Pancreas (tissue), 10 donors: ENCODE measurements at regions not wholly inside any gene's neighbourhood (a gene's known extent, or its start where the extent isn't known, plus 50 kb on each side); places are given as distances from the start of the nearest gene placed in this dataset.

ENCODE experiments used
- ATAC-seq, 4 donors: fragments of 200-7000 bp; cut with Tn5 transposase; one replicate each; pipeline versions ENCODE4 v1.8.0 to v1.9.1; 2020; ENCODE audit warnings: mild to moderate bottlenecking in 4 of 4, moderate library complexity in 4 of 4
- DNase-seq, 6 donors: peaks; one replicate each; pipeline ENCODE4 v3.0.0-alpha.2; 2020
- FAIRE-seq: peaks from 2 replicates; lab custom pipeline; 2012; peaks lifted over from hg19 to GRCh38; lab: Jason Lieb, UNC
- H3K27ac ChIP-seq, 4 donors: fragments of 200-600 bp; sonication (generic); 1 replicate in 3 of 4; 2 replicates in 1 of 4; pipeline versions ENCODE4 v1.5.0 to v1.8.0; 2020
- H3K27me3 ChIP-seq, 4 donors: fragments of 200-600 bp; one replicate each; pipeline ENCODE4 v1.8.0; 2021
- H3K36me3 ChIP-seq, 3 donors: fragments of 200-600 bp; sonication (generic) in 1 of 3; one replicate each; pipeline versions ENCODE4 v1.5.0 to v1.8.0; 2020 to 2021
- H3K4me1 ChIP-seq, 3 donors: fragments of 200-600 bp; one replicate each; pipeline ENCODE4 v1.8.0; 2021
- H3K4me3 ChIP-seq, 4 donors: fragments of 200-600 bp; sonication (generic) in 2 of 4; one replicate each; pipeline versions ENCODE4 v1.5.0 to v1.8.0; 2020 to 2021
- H3K9me3 ChIP-seq, 4 donors: fragments of 200-600 bp; one replicate each; pipeline ENCODE4 v1.8.0; 2021
- CTCF ChIP-seq, 4 donors: fragments of 200-600 bp; sonication (generic) in 3 of 4; IDR thresholded peaks; one replicate each; pipeline versions ENCODE4 v1.5.0 to v1.8.0; 2021; ENCODE audit warnings: antibody characterized with exemption in 4 of 4
- WGBS, 2 donors: extraction: QIAGEN DNeasy Blood & Tissue Kit; methylation state at CpG; one replicate each; pipeline ENCODE4 v1.1.7; 2013; 5-methylcytosine and 5-hydroxymethylcytosine counted together
- intact Hi-C, 3 donors: fragments of 100-400 bp; cut with DNase I; formaldehyde crosslinking; loops; one replicate each; pipeline versions ENCODE4 v1.11.1 to v1.14.2; 2022
- donor health status: healthy with polysubstance abuse.
- donor health status: DM: no; HTN: no; CAD: no; lungs with moderate emphysema.
- donor health status: DM: no; HTN: no; CAD: no.
- donor health status: control.
- donor health status: control.
- donor health status: Bipolar disorder and iron deficiency.
- donor health status: DM: yes; HTN: yes; CAD: no.
- donor health status: DM: no; HTN: no; CAD: no.
- donor health status: DM: no; HTN: no; CAD: no.
- donor health status: DM: yes; HTN: yes; CAD: no.

GRCh38 chr2:2621855-2622254 lies 290.8 kb upstream of the MYT1L start:
- no peak for FAIRE-seq

GRCh38 chr2:2620604-2621003 lies 289.5 kb upstream of the MYT1L start:
- no peaks in the 10 kb centered on the region for H3K36me3 ChIP-seq
- no peak for TF ChIP-seq CTCF (IDR thresholded peaks at IDR 0.05)
- intact Hi-C loops, result no loop called here
- H3K27ac ChIP-seq, result no peak overlapping the region
- 49 to 71% methylated on average over 7 of the region's 7 CpGs for WGBS, 2 donors
- DNase-seq (no peak), ATAC-seq (no peak), FAIRE-seq (no peak)
- no peaks in the 10 kb centered on the region for H3K4me1 ChIP-seq
- H3K4me3 ChIP-seq, result no peak overlapping the region
- no peaks in the 10 kb centered on the region for H3K9me3 ChIP-seq
- no peaks in the 10 kb centered on the region for H3K27me3 ChIP-seq

More at GRCh38 chr2:2621855-2622254, 290.8 kb upstream of the MYT1L start:
- Histone ChIP-seq H3K36me3 (no peaks in the 10 kb centered on the region), H3K27ac (no peak overlapping the region), H3K9me3 (no peaks in the 10 kb centered on the region), H3K4me1 (no peaks in the 10 kb centered on the region), H3K4me3 (no peak overlapping the region), H3K27me3 (no peaks in the 10 kb centered on the region)
- peak in 1 of 4 donors; percentile 27 for ATAC-seq
- 69 to 79% methylated on average over 8 of the region's 8 CpGs for WGBS, 2 donors
- intact Hi-C loops, result no loop called here
- no peak for DNase-seq
- TF ChIP-seq CTCF (IDR thresholded peaks at IDR 0.05), result no peak

GRCh38 chr2:2619995-2620394 lies 288.9 kb upstream of the MYT1L start:
- TF ChIP-seq CTCF (IDR thresholded peaks at IDR 0.05), result no peak
- no peaks in the 10 kb centered on the region for H3K36me3 ChIP-seq
- no peaks in the 10 kb centered on the region for H3K9me3 ChIP-seq
- DNase-seq (no peak), ATAC-seq (no peak), FAIRE-seq (no peak)
- no peaks in the 10 kb centered on the region for H3K27me3 ChIP-seq
- intact Hi-C loops, result no loop called here
- 75 to 83% methylated on average over 8 of the region's 8 CpGs for WGBS, 2 donors
- H3K27ac ChIP-seq, result no peak overlapping the region
- H3K4me1 ChIP-seq, result no peaks in the 10 kb centered on the region
- H3K4me3 ChIP-seq, result no peak overlapping the region

GRCh38 chr2:2614452-2614851 lies 283.4 kb upstream of the MYT1L start:
- WGBS, 2 donors, result 75 to 79% methylated on average over 9 of the region's 9 CpGs
- ATAC-seq (no peak), FAIRE-seq (no peak)

More at GRCh38 chr2:2614452-2614851, 283.4 kb upstream of the MYT1L start:
- intact Hi-C loops, result no loop called here
- Histone ChIP-seq H3K9me3 (no peaks in the 10 kb centered on the region), H3K36me3 (no peaks in the 10 kb centered on the region), H3K27me3 (no peaks in the 10 kb centered on the region), H3K4me3 (no peak overlapping the region), H3K27ac (no peak overlapping the region), H3K4me1 (no peaks in the 10 kb centered on the region)
- TF ChIP-seq CTCF (IDR thresholded peaks at IDR 0.05), result no peak
- no peak for DNase-seq
